D341Med (cell line): ENCODE measurements at regions not wholly inside any gene's neighbourhood (a gene's known extent, or its start where the extent isn't known, plus 50 kb on each side); places are given as distances from the start of the nearest gene placed in this dataset.
"Not testable (repeated sequence)": the region's sequence is repeated elsewhere in the genome, so short reads cannot be mapped to it uniquely, and the experiment has no call there.

Experiments used
- DNase-seq: peaks from one replicate; pipeline ENCODE4 v3.0.0; 2012; ENCODE audit warnings: low spot score

DNA sequence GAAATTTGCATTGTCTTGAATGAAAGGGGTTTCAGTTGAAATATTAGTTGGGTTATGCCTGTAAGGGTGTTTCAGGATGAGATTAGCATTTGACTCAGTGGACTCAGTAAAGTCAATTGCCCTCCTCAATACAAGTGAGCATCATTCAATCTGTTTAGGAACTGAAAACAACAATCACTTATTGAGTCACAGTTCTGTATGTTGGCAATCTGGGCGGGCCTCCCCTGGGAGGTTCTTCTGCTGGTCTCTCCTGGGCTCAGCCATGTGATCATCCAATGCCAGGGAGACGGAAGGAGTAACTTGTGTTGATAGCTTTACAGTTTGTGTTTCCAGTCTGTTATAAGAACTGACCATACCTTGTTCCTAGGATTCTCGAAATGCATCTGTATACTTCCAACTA, 262.9 kb upstream of the RUNX1 start:
- DNase-seq = no peak

DNA sequence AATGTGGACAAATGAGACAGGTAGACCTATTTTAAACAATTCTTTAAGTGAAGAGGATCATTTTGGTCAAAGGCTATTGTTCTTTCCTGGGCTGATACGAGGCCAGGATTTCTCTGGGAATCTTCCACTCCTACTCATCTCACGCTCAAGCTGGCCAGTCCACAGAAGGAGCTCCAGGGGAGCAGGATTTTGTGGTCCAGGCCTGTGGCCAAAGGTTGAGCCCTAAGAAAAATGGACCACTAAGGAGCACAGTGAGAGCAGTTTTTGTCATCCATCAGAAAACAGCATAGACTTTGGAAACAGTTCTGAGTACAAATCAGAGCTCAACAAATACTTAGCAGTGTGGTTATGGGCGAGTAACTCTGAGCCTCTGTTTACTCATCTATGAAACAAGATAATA, 260.2 kb upstream of the RUNX1 start:
- DNase-seq = no peak

DNA sequence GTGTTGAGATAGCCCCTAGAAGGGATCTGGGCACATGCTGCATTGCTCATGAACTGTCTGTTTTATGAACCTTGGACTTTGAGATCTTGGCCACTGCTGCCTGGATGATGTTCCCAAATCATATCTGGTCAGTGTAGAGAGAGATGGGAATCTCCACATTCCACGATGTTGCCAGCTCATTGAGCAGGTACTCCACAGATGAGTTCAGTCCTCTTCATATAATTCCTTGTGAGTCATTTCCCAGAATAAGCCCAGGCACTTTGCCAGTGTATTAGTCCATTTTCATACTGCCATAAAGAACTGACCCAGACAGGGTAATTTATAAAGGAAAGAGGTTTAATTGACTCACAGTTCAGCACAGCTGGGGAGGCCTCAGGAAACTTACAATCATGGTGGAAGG, 254.0 kb upstream of the RUNX1 start:
- no peak for DNase-seq

DNA sequence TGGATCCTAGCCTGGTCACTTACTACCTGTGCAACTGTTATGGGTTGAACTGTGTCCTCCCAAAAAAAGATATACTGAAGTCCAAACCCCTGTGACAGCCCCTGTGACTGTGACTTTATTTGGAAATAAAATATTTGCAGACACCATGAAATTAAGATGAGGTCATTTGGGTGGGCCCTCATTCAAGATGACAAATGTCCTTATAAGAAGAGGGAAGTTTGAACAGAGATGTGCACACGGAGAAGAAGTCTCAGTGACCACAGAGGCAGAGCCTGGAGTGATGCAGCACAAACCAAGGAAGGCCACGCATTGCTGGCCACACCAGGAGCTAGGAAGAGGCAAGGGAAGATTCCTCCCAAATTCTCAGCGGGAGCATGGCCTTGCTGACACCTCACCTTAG, 249.7 kb upstream of the RUNX1 start:
- no peak for DNase-seq

DNA sequence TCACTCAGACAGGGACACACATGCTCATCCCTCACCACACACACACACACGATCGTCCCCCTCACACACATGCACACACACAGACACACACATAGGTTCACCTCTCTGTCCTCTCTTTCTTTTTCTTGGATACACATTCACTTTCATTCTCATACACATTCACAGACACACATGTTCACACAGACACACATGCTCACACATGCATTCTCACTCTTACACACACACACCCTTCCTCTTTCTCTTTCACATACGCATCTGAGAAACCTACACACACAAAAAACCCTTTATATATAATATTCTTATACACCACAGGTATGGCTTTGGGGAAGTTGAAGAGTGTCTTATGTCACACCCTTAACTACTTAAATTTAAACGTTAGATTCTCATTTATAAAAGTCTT, 248.6 kb upstream of the RUNX1 start:
- DNase-seq = no peak

DNA sequence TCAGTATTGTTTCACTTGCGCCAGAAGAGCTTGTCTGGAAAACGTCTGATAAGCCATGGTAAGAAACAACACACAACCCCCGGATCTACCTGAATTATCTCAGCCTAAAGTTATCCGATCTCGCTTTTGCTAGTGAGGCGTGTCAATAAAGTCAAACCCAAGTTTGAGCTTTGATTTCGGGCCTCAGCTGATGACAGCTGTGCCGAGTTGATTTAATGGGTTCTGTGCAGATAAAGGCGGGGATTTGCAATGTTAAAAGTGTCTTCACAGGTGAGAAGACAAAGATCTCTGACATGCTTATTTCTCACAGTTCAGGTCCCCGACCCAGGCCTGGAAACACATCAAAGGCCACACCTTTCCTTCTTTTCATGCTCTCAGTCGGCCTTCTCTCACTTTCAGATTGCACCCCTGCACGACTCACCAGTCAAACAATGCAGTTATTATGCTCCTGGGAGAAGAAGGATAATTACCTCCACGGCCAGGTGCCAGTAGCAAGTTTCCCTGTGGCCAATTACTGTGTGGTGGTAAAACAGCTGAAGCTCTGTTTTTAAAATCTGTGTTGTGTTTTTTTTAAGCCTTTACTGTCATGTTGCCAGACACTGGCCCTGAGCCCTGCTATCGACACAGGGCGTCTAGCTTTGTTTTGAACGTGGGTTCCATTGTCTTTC, 245.3 kb upstream of the RUNX1 start:
- no peak for DNase-seq

DNA sequence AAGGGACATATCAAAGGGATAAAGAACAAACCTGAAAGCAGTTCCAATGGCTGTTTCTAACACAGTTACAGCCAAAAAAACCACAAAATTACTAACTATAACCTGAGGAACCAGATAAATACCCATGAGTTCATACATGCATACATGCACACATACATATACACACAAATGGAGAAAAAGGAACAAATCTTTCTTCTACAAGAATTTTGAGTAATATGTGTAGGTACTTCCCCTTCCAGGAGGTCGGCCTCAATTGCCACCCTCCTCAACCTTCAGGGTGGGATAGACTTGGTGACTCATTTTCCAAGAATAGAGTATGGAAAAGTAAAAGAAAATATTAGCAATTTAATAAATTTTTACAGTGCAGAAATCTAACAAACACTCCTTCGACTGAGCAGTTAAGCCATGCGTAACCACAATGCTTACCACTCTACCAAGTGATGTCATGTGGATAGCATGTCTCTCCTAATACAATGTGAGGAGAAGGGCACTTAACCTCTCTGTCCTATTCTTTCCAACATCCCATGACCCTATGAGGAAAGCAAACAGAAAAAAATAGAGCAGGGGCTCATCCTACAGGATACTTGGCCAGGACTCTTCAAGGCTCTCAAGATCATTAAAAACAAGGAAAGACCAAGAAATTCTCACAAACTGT, 243.0 kb upstream of the RUNX1 start:
- no peak for DNase-seq

DNA sequence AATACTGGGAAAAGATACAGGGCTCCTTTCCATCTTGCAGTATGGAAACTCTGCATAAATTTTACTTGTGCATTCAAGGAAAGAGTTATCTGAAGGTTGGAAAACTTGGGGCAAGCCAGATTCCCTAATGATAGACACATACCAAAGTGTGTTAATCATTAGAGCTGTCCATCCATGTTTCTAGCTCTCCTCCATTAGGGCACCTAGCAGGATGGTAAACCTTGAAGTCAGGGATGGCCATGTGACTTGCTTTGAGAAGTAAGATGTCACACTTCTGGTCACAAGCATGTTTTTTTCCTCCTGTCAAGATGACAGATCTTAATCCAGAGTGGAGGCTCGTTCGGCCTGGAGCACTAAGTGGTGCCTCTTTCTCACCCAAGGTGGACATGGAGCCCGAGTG, 241.9 kb upstream of the RUNX1 start:
- no peak for DNase-seq

DNA sequence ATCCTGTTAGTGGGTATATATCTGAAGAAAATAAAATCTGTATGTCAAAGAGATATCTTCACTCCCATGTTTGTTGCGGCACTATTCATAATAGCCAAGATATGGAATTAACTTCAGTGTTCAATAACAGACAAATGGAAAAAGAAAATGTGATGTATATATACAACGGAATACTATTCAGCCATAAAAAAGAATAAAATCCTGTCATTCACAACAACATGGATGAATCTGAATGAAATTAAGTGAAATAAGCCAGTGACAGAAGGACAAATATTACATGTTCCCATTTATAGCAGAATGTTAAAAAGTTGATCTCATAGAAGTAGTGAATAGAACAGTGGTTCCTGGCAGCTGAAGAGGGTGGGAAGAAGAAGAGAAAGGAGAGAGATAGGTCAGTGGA, 239.1 kb upstream of the RUNX1 start:
- DNase-seq = no peak

DNA sequence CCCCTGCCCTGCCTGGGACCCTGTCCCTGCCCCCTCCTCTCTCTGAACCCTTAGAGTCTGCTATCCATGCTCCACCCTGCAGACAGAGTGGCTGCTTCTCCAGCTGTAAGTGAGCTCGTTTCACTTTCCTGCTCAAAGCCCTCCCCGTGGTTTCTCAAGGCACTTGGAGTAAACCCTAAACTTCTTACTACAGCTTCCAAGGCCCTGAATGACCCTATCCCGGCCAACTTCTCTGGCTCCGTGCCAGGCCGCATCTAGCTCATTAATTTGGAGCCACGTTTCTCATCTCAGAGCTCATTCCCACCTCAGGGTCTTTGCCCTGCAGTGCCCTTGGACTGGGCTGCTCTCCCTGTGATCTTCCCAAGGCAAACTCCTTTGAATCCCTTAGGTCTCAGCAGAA, 235.1 kb upstream of the RUNX1 start:
- no peak for DNase-seq

DNA sequence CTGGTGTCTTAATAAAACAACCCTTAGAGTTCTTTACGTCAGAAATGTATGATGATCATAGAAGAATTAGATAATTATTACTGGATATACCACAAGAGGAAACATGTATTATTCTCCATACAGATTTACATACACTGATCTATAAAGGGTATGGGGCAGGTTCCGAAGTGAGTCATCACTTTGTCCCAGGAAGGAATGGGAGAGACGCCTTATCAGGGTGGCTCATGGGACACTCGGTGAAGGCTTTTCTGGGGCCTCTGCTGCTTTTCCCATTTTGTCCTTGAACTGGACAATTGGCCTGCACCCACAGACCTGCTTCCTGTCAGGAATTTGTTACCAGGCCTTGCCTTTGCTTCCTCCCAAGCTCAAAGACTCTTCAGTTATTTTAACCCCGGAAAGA, 233.8 kb upstream of the RUNX1 start:
- DNase-seq = no peak

DNA sequence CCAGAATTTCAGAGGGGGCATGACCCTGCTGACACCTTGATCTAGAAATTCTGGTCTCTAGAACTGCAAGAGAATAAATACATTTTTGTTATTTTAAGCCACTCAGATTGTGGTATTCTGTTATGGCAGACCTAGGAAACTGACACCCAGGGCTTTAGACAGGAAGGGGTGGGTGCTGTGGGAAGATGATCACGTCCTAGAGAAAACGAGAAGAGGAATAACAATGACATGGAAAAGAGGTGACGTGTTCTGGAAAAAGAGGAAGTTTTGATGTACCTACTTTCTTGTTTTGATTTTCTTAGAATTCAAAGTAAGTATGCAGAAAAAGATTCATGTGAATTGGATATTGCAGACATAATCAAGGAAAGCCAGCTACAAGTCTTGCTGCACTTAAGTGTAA, 232.9 kb upstream of the RUNX1 start:
- no peak for DNase-seq

DNA sequence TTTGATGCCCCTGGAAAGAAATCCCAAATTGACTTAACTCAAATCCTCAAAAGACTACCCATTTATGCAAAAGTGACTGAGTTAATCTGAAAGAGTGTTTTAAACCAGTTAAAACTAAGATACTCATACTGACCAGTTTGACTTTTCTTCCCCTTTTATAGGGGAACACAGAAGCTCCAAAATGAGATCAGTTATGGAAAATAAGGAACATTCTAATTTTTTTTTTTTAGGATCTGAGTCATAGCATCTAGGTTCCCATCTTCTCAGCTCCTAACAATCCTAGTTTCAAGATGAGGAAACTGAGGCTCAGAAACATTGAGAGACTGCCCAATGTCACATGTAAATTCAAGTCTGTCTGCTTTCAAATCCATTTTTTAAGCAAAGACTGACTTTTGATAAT, 231.1 kb upstream of the RUNX1 start:
- no peak for DNase-seq

DNA sequence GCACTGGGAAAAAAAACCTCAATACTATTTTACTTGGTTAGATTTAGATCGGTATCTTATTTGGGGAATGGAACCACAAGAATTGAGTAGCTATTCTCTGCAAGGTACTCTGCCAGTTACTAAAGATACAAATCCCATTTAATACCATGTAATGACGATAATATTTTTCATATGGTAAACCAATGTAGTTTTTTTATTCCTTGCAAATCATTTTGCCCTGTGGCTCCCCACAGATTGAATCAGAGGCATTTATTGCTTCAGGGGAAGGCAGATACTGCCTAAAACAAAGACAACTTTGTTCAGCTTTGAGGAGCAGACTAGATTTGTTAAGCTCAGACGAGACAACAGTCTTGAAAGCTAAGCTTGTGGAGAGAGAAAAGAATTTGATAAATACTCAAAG, 226.7 kb upstream of the RUNX1 start:
- DNase-seq = no peak

DNA sequence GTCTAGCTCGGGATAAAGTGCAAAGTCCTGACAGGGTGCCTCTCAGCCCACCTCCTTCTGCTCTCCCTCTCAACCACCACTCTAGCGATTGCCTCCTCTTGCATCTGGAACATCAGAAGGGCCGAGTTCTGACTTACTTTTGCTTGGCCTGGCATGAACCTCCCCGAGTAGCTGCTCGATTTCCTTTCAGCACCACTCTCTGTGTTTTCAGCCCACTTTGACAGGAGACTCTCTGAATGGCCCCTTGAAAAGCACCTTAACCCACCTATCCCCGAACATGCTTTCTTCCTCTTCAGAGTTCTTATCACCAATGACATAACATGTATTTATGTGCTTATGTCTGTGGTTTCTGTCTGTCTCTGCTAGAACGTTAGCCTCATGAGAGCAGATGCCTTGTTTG, 225.8 kb upstream of the RUNX1 start:
- no peak for DNase-seq

DNA sequence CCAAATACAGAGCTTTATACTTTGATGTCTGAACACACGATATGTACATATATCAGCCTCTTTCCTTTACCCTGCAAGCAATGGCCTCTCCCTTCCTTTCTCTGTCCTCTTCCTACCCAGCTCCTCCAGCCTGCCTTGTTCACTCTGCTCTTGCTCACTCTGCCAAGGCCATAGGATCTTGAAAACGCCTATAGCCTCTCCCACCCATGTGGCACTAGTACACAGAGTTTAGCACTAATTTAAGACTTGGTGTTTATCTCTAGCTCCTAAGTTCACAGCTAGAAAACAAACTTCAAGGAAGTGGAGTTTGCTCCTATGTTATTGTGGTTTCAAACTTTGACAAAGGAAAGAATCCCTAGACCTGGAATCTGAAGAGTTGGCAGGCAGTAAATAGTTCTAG, 225.0 kb upstream of the RUNX1 start:
- no peak for DNase-seq

DNA sequence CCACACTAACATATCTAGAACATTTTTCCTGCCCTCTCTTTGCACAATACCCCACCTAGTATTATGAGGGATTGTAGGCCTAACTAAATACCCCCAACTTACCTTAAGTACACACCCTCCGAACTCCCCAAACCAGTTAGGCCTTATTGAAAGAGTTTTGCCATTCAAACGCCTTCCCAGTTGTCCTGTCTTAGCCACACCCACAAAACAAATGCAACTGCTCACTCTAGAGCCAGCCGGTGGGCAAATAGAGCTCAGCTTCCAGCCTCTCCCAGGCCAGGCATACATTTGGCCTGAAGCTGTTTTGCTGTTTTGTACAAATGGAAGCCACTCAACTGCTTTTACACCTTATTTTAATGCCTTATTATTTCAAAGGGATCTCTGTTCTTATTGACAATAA, 224.2 kb upstream of the RUNX1 start:
- no peak for DNase-seq

DNA sequence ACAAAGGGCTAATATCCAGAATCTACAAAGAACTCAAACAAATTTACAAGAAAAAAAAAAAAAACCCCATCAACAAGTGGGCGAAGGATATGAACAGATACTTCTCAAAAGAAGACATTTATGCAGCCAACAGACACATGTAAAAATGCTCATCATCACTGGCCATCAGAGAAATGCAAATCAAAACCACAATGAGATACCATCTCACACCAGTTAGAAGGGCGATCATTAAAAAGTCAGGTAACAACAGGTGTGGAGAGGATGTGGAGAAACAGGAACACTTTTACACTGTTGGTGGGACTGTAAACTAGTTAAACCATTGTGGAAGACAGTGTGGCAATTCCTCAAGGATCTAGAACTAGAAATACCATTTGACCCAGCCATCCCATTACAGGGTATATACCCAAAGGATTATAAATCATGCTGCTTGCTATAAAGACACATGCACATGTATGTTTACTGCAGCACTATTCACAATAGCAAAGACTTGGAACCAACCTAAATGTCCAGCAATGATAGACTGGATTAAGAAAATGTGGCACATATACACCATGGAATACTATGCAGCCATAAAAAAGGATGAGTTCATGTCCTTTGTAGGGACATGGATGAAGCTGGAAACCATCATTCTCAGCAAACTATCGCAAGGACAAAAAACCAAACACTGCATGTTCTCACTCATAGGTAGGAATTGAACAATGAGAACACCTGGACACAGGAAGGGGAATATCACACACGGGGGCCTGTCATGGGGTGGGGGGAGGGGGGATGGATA, 222.4 kb upstream of the RUNX1 start:
- DNase-seq = not testable (repeated sequence)

DNA sequence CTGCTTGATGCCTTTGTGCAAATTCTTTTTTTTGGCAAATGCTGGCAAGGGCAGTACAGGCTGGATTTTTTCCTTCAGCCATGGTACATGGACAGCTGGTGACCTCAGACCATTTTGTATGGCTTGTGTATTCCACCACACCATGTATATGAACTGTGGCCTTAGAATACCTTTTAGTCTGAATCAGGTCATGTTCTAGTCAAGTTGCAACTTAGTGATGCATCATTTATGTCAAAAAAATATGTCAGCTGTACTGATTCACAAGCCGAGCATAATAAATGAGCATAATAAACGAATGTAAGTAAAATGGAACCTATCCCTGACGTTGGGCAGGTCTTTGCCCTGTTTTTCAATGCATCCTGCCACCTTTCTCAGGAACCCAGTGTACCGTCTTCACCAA, 219.7 kb upstream of the RUNX1 start:
- no peak for DNase-seq

DNA sequence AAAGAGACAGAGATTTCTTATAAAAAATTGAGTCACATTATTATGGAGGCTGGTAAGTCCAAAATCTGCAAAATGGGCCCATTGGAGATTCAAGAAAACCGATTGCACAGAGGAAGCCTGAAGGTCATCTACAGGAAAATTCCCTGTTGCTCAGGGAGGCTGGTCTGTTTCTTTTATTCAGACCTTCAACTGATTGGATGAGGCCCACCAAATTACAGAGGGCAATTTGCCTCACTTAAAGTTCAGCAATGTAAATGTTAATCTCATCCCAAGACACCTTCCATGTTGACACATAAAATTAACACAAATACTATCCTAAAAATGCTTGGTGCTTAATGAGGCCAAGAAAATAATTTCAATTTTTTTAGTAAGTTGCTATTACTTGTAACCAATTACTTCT, 219.2 kb upstream of the RUNX1 start:
- no peak for DNase-seq

DNA sequence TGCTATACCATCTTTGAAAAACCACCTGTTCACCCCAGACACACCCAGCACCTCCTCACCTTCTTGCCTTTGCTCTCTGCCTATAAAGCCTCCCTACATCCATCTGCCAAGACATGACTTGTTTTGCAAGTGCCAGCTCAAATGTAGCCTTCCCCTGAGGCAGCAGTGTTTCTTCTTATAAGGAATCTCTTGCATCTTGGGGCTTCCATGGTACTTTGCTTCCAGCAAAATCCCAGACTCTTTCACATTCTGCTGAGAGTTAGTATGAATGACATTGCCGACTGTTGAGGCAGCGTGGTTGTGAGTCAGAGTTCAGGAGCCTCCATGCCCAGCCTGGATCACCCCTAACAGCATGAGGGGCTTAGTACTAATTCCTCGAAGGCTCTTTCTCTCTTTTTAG, 217.4 kb upstream of the RUNX1 start:
- no peak for DNase-seq

DNA sequence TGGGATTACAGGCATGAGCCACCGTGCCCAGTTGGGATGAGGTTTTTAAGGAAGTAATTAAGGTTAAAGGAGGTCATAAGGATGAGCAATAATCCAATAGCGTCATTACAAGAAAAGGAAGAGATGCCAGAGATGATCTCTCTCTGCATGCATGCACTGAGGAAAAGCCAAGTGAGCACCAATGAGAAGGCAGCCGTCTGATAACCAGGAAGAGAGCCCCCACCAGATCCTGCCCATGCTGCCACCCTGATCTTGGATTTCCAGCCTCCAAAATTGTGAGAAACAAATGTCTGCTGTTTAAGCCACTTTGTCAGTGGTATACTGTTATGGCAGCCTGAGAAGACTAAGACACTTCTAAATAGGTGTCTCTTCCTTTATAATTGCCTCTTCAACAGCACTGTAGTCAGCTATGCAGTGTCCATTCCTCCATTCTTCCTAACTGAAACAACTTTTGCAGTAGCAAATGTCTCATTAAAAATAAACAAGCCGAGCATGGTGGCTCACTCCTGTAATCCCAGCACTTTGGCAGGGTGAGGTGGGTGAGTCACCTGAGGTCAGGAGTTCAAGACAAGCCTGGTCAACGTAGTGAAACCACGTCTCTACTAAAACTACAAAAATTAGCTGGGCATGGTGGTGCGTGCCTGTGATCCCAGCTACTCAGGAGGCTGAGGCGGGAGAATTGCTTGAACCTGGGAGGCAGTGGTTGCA, 216.2 kb upstream of the RUNX1 start:
- no peak for DNase-seq

DNA sequence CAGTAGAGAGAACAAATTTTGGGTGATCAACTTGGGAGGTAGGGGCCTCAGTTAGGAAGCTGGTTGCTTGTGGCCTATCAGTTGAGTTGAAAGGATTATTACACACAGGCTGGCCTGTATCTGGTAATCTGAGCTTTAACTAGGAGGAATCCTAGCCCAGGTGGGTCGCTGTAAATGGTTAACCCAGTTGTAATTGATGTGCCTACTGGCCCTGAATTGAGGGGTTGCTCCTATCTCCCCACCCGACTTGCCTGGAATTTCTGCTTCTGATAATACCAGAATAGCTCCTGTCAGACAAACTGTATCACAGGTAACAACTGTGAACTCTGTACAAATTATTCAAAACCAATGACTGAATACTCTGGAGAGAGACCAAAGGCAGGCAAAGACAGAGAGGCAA, 210.4 kb upstream of the RUNX1 start:
- no peak for DNase-seq
